H9 (cell line): ENCODE measurements at regions not wholly inside any gene's neighbourhood (a gene's known extent, or its start where the extent isn't known, plus 50 kb on each side); places are given as distances from the start of the nearest gene placed in this dataset.

ENCODE experiments used
- DNase-seq: peaks from one replicate; pipeline ENCODE4 v3.0.0-alpha.2; 2017
- H2AFZ ChIP-seq: one replicate; pipeline ENCODE4 v1.6.1; 2013; ENCODE audit warnings: mild to moderate bottlenecking, low read length, control low read depth, moderate library complexity
- H2AK5ac ChIP-seq: 2 replicates; pipeline ENCODE4 v1.6.1; 2013; ENCODE audit warnings: low read length, control low read depth, mixed read lengths; ENCODE audit not compliant: insufficient read length
- H2BK120ac ChIP-seq: one replicate; pipeline ENCODE4 v1.6.1; 2013; ENCODE audit warnings: low read depth, mild to moderate bottlenecking, low read length, control low read depth, inconsistent platforms; ENCODE audit not compliant: poor library complexity, severe bottlenecking
- H2BK12ac ChIP-seq: 2 replicates; pipeline ENCODE4 v1.6.1; 2013; ENCODE audit warnings: low read length, control low read depth, mixed read lengths, low read depth; ENCODE audit not compliant: insufficient read length
- H2BK15ac ChIP-seq: 2 replicates; pipeline ENCODE4 v1.6.1; 2013; ENCODE audit warnings: low read depth, low read length, control low read depth
- H2BK20ac ChIP-seq: one replicate; pipeline ENCODE4 v1.6.1; 2013; ENCODE audit warnings: low read depth, mild to moderate bottlenecking, low read length, control low read depth, inconsistent platforms; ENCODE audit not compliant: poor library complexity, severe bottlenecking
- H2BK5ac ChIP-seq: 2 replicates; pipeline ENCODE4 v1.6.1; 2013; ENCODE audit warnings: low read length, control low read depth, mixed read lengths; ENCODE audit not compliant: insufficient read length
- H3K14ac ChIP-seq: 2 replicates; pipeline ENCODE4 v1.6.1; 2013; ENCODE audit warnings: low read length, control low read depth; ENCODE audit not compliant: insufficient read depth
- H3K18ac ChIP-seq: 2 replicates; pipeline ENCODE4 v1.6.1; 2013; ENCODE audit warnings: low read depth, mild to moderate bottlenecking, mixed read lengths, low read length, control low read depth; ENCODE audit not compliant: insufficient read length
- H3K23ac ChIP-seq: 2 replicates; pipeline ENCODE4 v1.6.1; 2013; ENCODE audit warnings: low read length, control low read depth, mixed read lengths, low read depth; ENCODE audit not compliant: insufficient read length
- H3K23me2 ChIP-seq: 2 replicates; pipeline ENCODE4 v1.6.1; 2013; ENCODE audit warnings: low read depth, mild to moderate bottlenecking, mixed read lengths, low read length, control low read depth; ENCODE audit not compliant: insufficient read length, poor library complexity, severe bottlenecking
- H3K27ac ChIP-seq: 2 replicates; pipeline ENCODE4 v1.5.1; 2013; ENCODE audit warnings: low read length, control low read depth, mixed read lengths, low read depth; ENCODE audit not compliant: insufficient read length
- H3K27me3 ChIP-seq: 2 replicates; pipeline ENCODE4 v1.6.1; 2013; ENCODE audit warnings: low read length, control low read depth, inconsistent platforms; ENCODE audit not compliant: insufficient read depth
- H3K4ac ChIP-seq: 2 replicates; pipeline ENCODE4 v1.6.1; 2013; ENCODE audit warnings: low read depth, mild to moderate bottlenecking, control low read depth, inconsistent platforms, low read length, moderate library complexity
- H3K4me1 ChIP-seq: 2 replicates; pipeline ENCODE4 v1.6.1; 2013; ENCODE audit warnings: low read length, control low read depth, inconsistent platforms; ENCODE audit not compliant: insufficient read depth
- H3K4me2 ChIP-seq: 2 replicates; pipeline ENCODE4 v1.6.1; 2013; ENCODE audit warnings: low read length, control low read depth, mixed read lengths; ENCODE audit not compliant: insufficient read length, insufficient read depth
- H3K56ac ChIP-seq: 2 replicates; pipeline ENCODE4 v1.6.1; 2013; ENCODE audit warnings: low read depth, mild to moderate bottlenecking, mixed read lengths, low read length, control low read depth; ENCODE audit not compliant: insufficient read length
- H3K79me1 ChIP-seq: 2 replicates; pipeline ENCODE4 v1.6.1; 2013; ENCODE audit warnings: low read depth, mild to moderate bottlenecking, moderate library complexity, low read length, control low read depth, inconsistent platforms; ENCODE audit not compliant: insufficient read depth, poor library complexity, severe bottlenecking
- H3K79me2 ChIP-seq: 2 replicates; pipeline ENCODE4 v1.6.1; 2013; ENCODE audit warnings: low read length, control low read depth, inconsistent platforms; ENCODE audit not compliant: insufficient read depth
- H3K9ac ChIP-seq: 2 replicates; pipeline ENCODE4 v1.6.1; 2013; ENCODE audit warnings: low read length, control low read depth, mixed read lengths; ENCODE audit not compliant: insufficient read length; ENCODE audit errors: extremely low read depth
- H3K9me3 ChIP-seq: one replicate; pipeline ENCODE4 v1.6.1; 2013; ENCODE audit warnings: low read depth, low read length, inconsistent platforms; ENCODE audit not compliant: control insufficient read depth
- H3T11ph ChIP-seq: one replicate; pipeline ENCODE4 v1.6.1; 2013; ENCODE audit warnings: mild to moderate bottlenecking, low read length, control low read depth, inconsistent platforms
- H4K20me1 ChIP-seq: one replicate; pipeline ENCODE4 v1.6.1; 2013; ENCODE audit not compliant: control insufficient read depth, insufficient read length, insufficient read depth
- H4K5ac ChIP-seq: 2 replicates; pipeline ENCODE4 v1.6.1; 2013; ENCODE audit warnings: low read depth, mild to moderate bottlenecking, mixed read lengths, low read length, control low read depth; ENCODE audit not compliant: insufficient read length
- H4K8ac ChIP-seq: replicated peaks from 2 replicates; pipeline ENCODE4 v1.6.1; 2013; ENCODE audit warnings: low read length, control low read depth, mixed read lengths, low read depth; ENCODE audit not compliant: insufficient read length
- H4K91ac ChIP-seq: 2 replicates; pipeline ENCODE4 v1.6.1; 2013; ENCODE audit warnings: low read depth, mild to moderate bottlenecking, moderate library complexity, mixed read lengths, low read length, control low read depth; ENCODE audit not compliant: insufficient read length
- H3K27ac Mint-ChIP-seq, 3 experiments: 2 replicates in 2 of 3; 3 replicates in 1 of 3; pipeline ENCODE4 v1.8.0; 2020 to 2021; ENCODE audit warnings: mixed read lengths in 3 of 3, mild to moderate bottlenecking in 1 of 3, moderate library complexity in 1 of 3
- H3K27me3 Mint-ChIP-seq: 2 replicates; pipeline ENCODE4 v1.8.0; 2021; ENCODE audit warnings: low read depth, mild to moderate bottlenecking, moderate library complexity, mixed read lengths
- H3K36me3 Mint-ChIP-seq, 3 experiments: 2 replicates in 2 of 3; 3 replicates in 1 of 3; pipeline ENCODE4 v1.8.0; 2020 to 2021; ENCODE audit warnings: low read depth in 3 of 3, mixed read lengths in 3 of 3; ENCODE audit not compliant: insufficient read depth in 1 of 3
- H3K4me1 Mint-ChIP-seq, 2 experiments: 2 replicates each; pipeline ENCODE4 v1.8.0; 2020; ENCODE audit warnings: mixed read lengths in 2 of 2
- H3K4me3 Mint-ChIP-seq, 2 experiments: 2 replicates in 1 of 2; 3 replicates in 1 of 2; pipeline ENCODE4 v1.8.0; 2020 to 2021; ENCODE audit warnings: mild to moderate bottlenecking in 2 of 2, mixed read lengths in 2 of 2, moderate library complexity in 1 of 2
- H3K9me3 Mint-ChIP-seq, 2 experiments: 2 replicates in 1 of 2; 3 replicates in 1 of 2; pipeline ENCODE4 v1.8.0; 2020; ENCODE audit warnings: mild to moderate bottlenecking in 2 of 2, mixed read lengths in 2 of 2, moderate library complexity in 1 of 2
- WGBS: extraction: QIAGEN DNeasy Blood & Tissue Kit; methylation state at CpG from one replicate; pipeline ENCODE4 v1.1.7; 2013; ENCODE audit warnings: missing lambda C conversion rate, low lambda C conversion rate, mixed read lengths; ENCODE audit not compliant: insufficient read length; ENCODE audit errors: extremely low coverage; 5-methylcytosine and 5-hydroxymethylcytosine counted together
- TF ChIP-seq, protein P1 (sequence below): fragments of 200-600 bp; sonication (generic); conservative IDR thresholded peaks from 3 replicates; pipeline ENCODE4 v1.8.0; 2021; ENCODE audit warnings: antibody characterized with exemption, mild to moderate bottlenecking

- Histone ChIP-seq H3T11ph (no peak overlapping the region), H4K8ac (no peak overlapping the region), H2BK5ac (no peak overlapping the region), H4K5ac (no peak overlapping the region), H2BK120ac (no peak overlapping the region), H3K79me2 (no peaks in the 10 kb centered on the region), H3K9ac (no peak overlapping the region), H3K4me1 (no peaks in the 10 kb centered on the region), H3K27me3 (no peaks in the 10 kb centered on the region), H2AFZ (no peak overlapping the region), H3K4ac (no peak overlapping the region), H2AK5ac (no peak overlapping the region), H3K56ac (no peak overlapping the region), H3K4me2 (no peak overlapping the region), H3K23me2 (no peaks in the 10 kb centered on the region), H2BK12ac (no peak overlapping the region), H4K20me1 (no peaks in the 10 kb centered on the region), H2BK20ac (no peak overlapping the region), H3K27ac (no peak overlapping the region), H3K18ac (no peak overlapping the region), H3K9me3 (no peaks in the 10 kb centered on the region), H4K91ac (no peak overlapping the region), H3K14ac (no peak overlapping the region), H2BK15ac (no peak overlapping the region), H3K79me1 (no peaks in the 10 kb centered on the region), H3K23ac (no peak overlapping the region)
- no CpG with 5 or more reads among the region's 7 CpGs for WGBS
- Mint-ChIP-seq H3K27me3 (no peaks in the 10 kb centered on the region), H3K9me3 (peaks cover 4 to 6% of the 10 kb centered on the region in 2 experiments; a peak in 4 of 5 replicates), H3K4me3 (no peak overlapping the region), H3K36me3 (peaks cover 0 to 4% (median 0%) of the 10 kb centered on the region in 3 experiments; a peak in 1 of 7 replicates), H3K27ac (no peak overlapping the region), H3K4me1 (no peaks in the 10 kb centered on the region)
- DNase-seq: no peak
- TF ChIP-seq, protein P1, sequence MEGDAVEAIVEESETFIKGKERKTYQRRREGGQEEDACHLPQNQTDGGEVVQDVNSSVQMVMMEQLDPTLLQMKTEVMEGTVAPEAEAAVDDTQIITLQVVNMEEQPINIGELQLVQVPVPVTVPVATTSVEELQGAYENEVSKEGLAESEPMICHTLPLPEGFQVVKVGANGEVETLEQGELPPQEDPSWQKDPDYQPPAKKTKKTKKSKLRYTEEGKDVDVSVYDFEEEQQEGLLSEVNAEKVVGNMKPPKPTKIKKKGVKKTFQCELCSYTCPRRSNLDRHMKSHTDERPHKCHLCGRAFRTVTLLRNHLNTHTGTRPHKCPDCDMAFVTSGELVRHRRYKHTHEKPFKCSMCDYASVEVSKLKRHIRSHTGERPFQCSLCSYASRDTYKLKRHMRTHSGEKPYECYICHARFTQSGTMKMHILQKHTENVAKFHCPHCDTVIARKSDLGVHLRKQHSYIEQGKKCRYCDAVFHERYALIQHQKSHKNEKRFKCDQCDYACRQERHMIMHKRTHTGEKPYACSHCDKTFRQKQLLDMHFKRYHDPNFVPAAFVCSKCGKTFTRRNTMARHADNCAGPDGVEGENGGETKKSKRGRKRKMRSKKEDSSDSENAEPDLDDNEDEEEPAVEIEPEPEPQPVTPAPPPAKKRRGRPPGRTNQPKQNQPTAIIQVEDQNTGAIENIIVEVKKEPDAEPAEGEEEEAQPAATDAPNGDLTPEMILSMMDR: no peak
Measured at GRCh38 chr4:160247091-160247656, 1144.3 kb downstream of the RAPGEF2 start.
